Natural killer cell (primary cell): ENCODE measurements at regions not wholly inside any gene's neighbourhood (a gene's known extent, or its start where the extent isn't known, plus 50 kb on each side); places are given as distances from the start of the nearest gene placed in this dataset.

ENCODE experiments used
- ATAC-seq, 3 donors: fragments of 150-1000 bp in 2 of 3; fragments of 200-7000 bp in 1 of 3; cut with Tn5 transposase; 1 replicate in 1 of 3; 2 replicates in 2 of 3; pipeline ENCODE4 v1.10.0; 2021; ENCODE audit warnings: mild to moderate bottlenecking in 2 of 3, moderate library complexity in 2 of 3
- DNase-seq, 2 donors: peaks; one replicate each; pipeline versions ENCODE4 v3.0.0 to v3.0.0-alpha.2; 2013 to 2021; ENCODE audit warnings: mixed read lengths in 1 of 2
- H3K27ac ChIP-seq: one replicate; pipeline ENCODE4 v1.5.1; 2013; ENCODE audit warnings: mild to moderate bottlenecking, low read length
- H3K27me3 ChIP-seq: one replicate; pipeline ENCODE4 v1.6.1; 2013; ENCODE audit warnings: low read length; ENCODE audit not compliant: control insufficient read depth, insufficient read depth
- H3K36me3 ChIP-seq: one replicate; pipeline ENCODE4 v1.6.1; 2013; ENCODE audit warnings: low read length; ENCODE audit not compliant: control insufficient read depth, insufficient read depth
- H3K4me1 ChIP-seq: one replicate; pipeline ENCODE4 v1.6.1; 2013; ENCODE audit warnings: low read length; ENCODE audit not compliant: control insufficient read depth, insufficient read depth
- H3K4me3 ChIP-seq: one replicate; pipeline ENCODE4 v1.5.1; 2013; ENCODE audit warnings: low read length
- H3K9me3 ChIP-seq: one replicate; pipeline ENCODE4 v1.6.1; 2013; ENCODE audit warnings: low read length; ENCODE audit not compliant: control insufficient read depth, insufficient read depth
- H3K27ac Mint-ChIP-seq, 2 donors: one replicate each; pipeline ENCODE4 v1.8.0; 2022; ENCODE audit warnings: mild to moderate bottlenecking in 2 of 2, mixed read lengths in 2 of 2, moderate library complexity in 1 of 2
- H3K27me3 Mint-ChIP-seq, 2 donors: one replicate each; pipeline ENCODE4 v1.8.0; 2022; ENCODE audit warnings: low read depth in 2 of 2, mixed read lengths in 2 of 2
- H3K36me3 Mint-ChIP-seq: one replicate; pipeline ENCODE4 v1.8.0; 2022; ENCODE audit warnings: mixed read lengths
- H3K4me1 Mint-ChIP-seq, 2 donors: one replicate each; pipeline ENCODE4 v1.8.0; 2022; ENCODE audit warnings: mixed read lengths in 2 of 2
- H3K4me3 Mint-ChIP-seq: one replicate; pipeline ENCODE4 v1.8.0; 2022; ENCODE audit warnings: mild to moderate bottlenecking, moderate library complexity, mixed read lengths
- H3K9me3 Mint-ChIP-seq, 2 donors: one replicate each; pipeline ENCODE4 v1.8.0; 2022; ENCODE audit warnings: mixed read lengths in 2 of 2
- CTCF ChIP-seq: fragments of 200-600 bp; IDR thresholded peaks from one replicate; pipeline ENCODE4 v1.8.0; 2022; ENCODE audit warnings: antibody characterized with exemption
- WGBS: methylation state at CpG from one replicate; pipeline ENCODE4 v1.1.7; 2013; ENCODE audit warnings: missing lambda C conversion rate; ENCODE audit not compliant: insufficient coverage; 5-methylcytosine and 5-hydroxymethylcytosine counted together
- intact Hi-C: fragments of 100-400 bp; cut with micrococcal nuclease; formaldehyde crosslinking; loops from one replicate; pipeline ENCODE4 v1.14.2; 2022

GRCh38 chr16:86158688-86159360 is 259.9 kb downstream of the IRF8 start:
- Mint-ChIP-seq H3K27ac (no peak overlapping the region), H3K36me3 (no peaks in the 10 kb centered on the region), H3K4me1 (peaks cover 4 to 5% of the 10 kb centered on the region in 2 donors), H3K27me3 (peaks cover 0 to 7% of the 10 kb centered on the region in 2 donors), H3K9me3 (no peaks in the 10 kb centered on the region), H3K4me3 (no peak overlapping the region)
- WGBS, result 49% methylated on average over 10 of the region's 10 CpGs
- Histone ChIP-seq H3K36me3 (no peaks in the 10 kb centered on the region), H3K4me1 (peaks cover 3% of the 10 kb centered on the region), H3K27ac (no peak overlapping the region), H3K9me3 (no peaks in the 10 kb centered on the region), H3K27me3 (peaks cover 2% of the 10 kb centered on the region), H3K4me3 (no peak overlapping the region)
- ATAC-seq (no peak), DNase-seq (no peak)
- TF ChIP-seq CTCF, result no peak
- intact Hi-C loops, result no loop called here

GRCh38 chr16:86165479-86165878 is 266.5 kb downstream of the IRF8 start:
- WGBS, result 69% methylated on average over 2 of the region's 2 CpGs
- H3K27ac ChIP-seq, result no peak overlapping the region
- no peaks in the 10 kb centered on the region for H3K36me3 ChIP-seq
- peaks cover 10 to 13% of the 10 kb centered on the region in 2 donors for H3K4me1 Mint-ChIP-seq
- TF ChIP-seq CTCF, result no peak
- H3K4me3 Mint-ChIP-seq, result no peak overlapping the region
- no peak overlapping the region for H3K27ac Mint-ChIP-seq
- H3K4me3 ChIP-seq, result no peak overlapping the region
- intact Hi-C loops, result no loop called here
- DNase-seq (no peak), ATAC-seq (no peak)
- no peaks in the 10 kb centered on the region for H3K4me1 ChIP-seq
- peaks cover 18% of the 10 kb centered on the region for H3K36me3 Mint-ChIP-seq
- H3K9me3 Mint-ChIP-seq, result peaks cover 3 to 8% of the 10 kb centered on the region in 2 donors
- H3K27me3 ChIP-seq, result no peaks in the 10 kb centered on the region
- H3K9me3 ChIP-seq, result peaks cover 9% of the 10 kb centered on the region
- peaks cover 23 to 34% of the 10 kb centered on the region in 2 donors for H3K27me3 Mint-ChIP-seq

GRCh38 chr16:86166414-86166813 is 267.5 kb downstream of the IRF8 start:
- Mint-ChIP-seq H3K27me3 (peaks cover 26 to 34% of the 10 kb centered on the region in 2 donors), H3K27ac (no peak overlapping the region), H3K4me1 (peaks cover 10 to 13% of the 10 kb centered on the region in 2 donors), H3K4me3 (no peak overlapping the region), H3K9me3 (peaks cover 3 to 8% of the 10 kb centered on the region in 2 donors), H3K36me3 (peaks cover 18% of the 10 kb centered on the region)
- Histone ChIP-seq H3K36me3 (no peaks in the 10 kb centered on the region), H3K9me3 (peaks cover 9% of the 10 kb centered on the region), H3K4me1 (no peaks in the 10 kb centered on the region), H3K27ac (no peak overlapping the region), H3K27me3 (no peaks in the 10 kb centered on the region), H3K4me3 (no peak overlapping the region)
- no peak for ATAC-seq
- intact Hi-C loops, result no loop called here
- no peak for TF ChIP-seq CTCF
- no peak for DNase-seq

- TF ChIP-seq CTCF, result no peak
- H3K36me3 ChIP-seq, result no peaks in the 10 kb centered on the region
- H3K27ac Mint-ChIP-seq, result no peak overlapping the region
- H3K27me3 Mint-ChIP-seq, result peaks cover 23 to 34% of the 10 kb centered on the region in 2 donors
- no peaks in the 10 kb centered on the region for H3K27me3 ChIP-seq
- H3K9me3 ChIP-seq, result peaks cover 9% of the 10 kb centered on the region
- DNase-seq (no peak), ATAC-seq (no peak)
- H3K4me3 ChIP-seq, result no peak overlapping the region
- intact Hi-C loops, result no loop called here
- no peaks in the 10 kb centered on the region for H3K4me1 ChIP-seq
- WGBS, result 79% methylated on average over 7 of the region's 7 CpGs
- peaks cover 3 to 8% of the 10 kb centered on the region in 2 donors for H3K9me3 Mint-ChIP-seq
- peaks cover 10 to 13% of the 10 kb centered on the region in 2 donors for H3K4me1 Mint-ChIP-seq
- no peak overlapping the region for H3K4me3 Mint-ChIP-seq
- H3K27ac ChIP-seq, result no peak overlapping the region
- peaks cover 18% of the 10 kb centered on the region for H3K36me3 Mint-ChIP-seq
Observed at GRCh38 chr16:86167061-86167460, 268.1 kb downstream of the IRF8 start.
